Mesenchymal stem cell (in vitro differentiated cells and primary cell): ENCODE measurements at regions not wholly inside any gene's neighbourhood (a gene's known extent, or its start where the extent isn't known, plus 50 kb on each side); places are given as distances from the start of the nearest gene placed in this dataset.

Source experiments
- DNase-seq: peaks from one replicate; pipeline ENCODE4 v3.0.0-alpha.2; 2013
- H2AFZ ChIP-seq: one replicate; pipeline ENCODE4 v1.6.1; 2013; ENCODE audit warnings: low read depth, mild to moderate bottlenecking, control low read depth, inconsistent platforms, low read length, moderate library complexity
- H2AK5ac ChIP-seq: 2 replicates; pipeline ENCODE4 v1.6.1; 2013; ENCODE audit warnings: low read length, moderate library complexity, mild to moderate bottlenecking, inconsistent platforms; ENCODE audit not compliant: severe bottlenecking
- H2BK120ac ChIP-seq: one replicate; pipeline ENCODE4 v1.6.1; 2013; ENCODE audit warnings: low read depth, mild to moderate bottlenecking, inconsistent platforms, low read length, moderate library complexity
- H2BK12ac ChIP-seq, 2 experiments: one replicate each; pipeline ENCODE4 v1.6.1; 2013; ENCODE audit warnings: inconsistent platforms in 2 of 2, low read length in 2 of 2, mild to moderate bottlenecking in 2 of 2, moderate library complexity in 2 of 2, control low read depth in 1 of 2
- H2BK15ac ChIP-seq: one replicate; pipeline ENCODE4 v1.6.1; 2013; ENCODE audit warnings: mild to moderate bottlenecking, low read depth, inconsistent platforms; ENCODE audit not compliant: poor library complexity, severe bottlenecking
- H2BK5ac ChIP-seq: 2 replicates; pipeline ENCODE4 v1.6.1; 2013; ENCODE audit warnings: low read depth, mild to moderate bottlenecking, low read length, control low read depth, inconsistent platforms; ENCODE audit not compliant: poor library complexity, severe bottlenecking
- H3K14ac ChIP-seq, 2 experiments: one replicate each; pipeline ENCODE4 v1.6.1; 2013; ENCODE audit warnings: inconsistent platforms in 2 of 2, low read length in 2 of 2, control low read depth in 1 of 2, mild to moderate bottlenecking in 1 of 2, moderate library complexity in 1 of 2
- H3K18ac ChIP-seq, 2 experiments: one replicate each; pipeline ENCODE4 v1.6.1; 2013; ENCODE audit warnings: inconsistent platforms in 2 of 2, low read length in 2 of 2, control low read depth in 1 of 2, low read depth in 1 of 2, mild to moderate bottlenecking in 1 of 2
- H3K23ac ChIP-seq, 2 experiments: one replicate each; pipeline ENCODE4 v1.6.1; 2013; ENCODE audit warnings: inconsistent platforms in 2 of 2, low read length in 2 of 2, mild to moderate bottlenecking in 2 of 2, moderate library complexity in 2 of 2, control low read depth in 1 of 2
- H3K27ac ChIP-seq: 2 replicates; pipeline ENCODE4 v1.5.1; 2013; ENCODE audit warnings: mild to moderate bottlenecking, moderate library complexity, low read length, control low read depth, inconsistent platforms; ENCODE audit not compliant: poor library complexity, severe bottlenecking
- H3K27me3 ChIP-seq, 2 experiments: 2 replicates each; pipeline versions ENCODE4 v1.6.1 to v1.7.0; 2013; ENCODE audit warnings: low read length in 2 of 2, mild to moderate bottlenecking in 2 of 2, moderate library complexity in 2 of 2, control low read depth in 1 of 2, inconsistent platforms in 1 of 2; ENCODE audit not compliant: control insufficient read depth in 1 of 2, insufficient read depth in 1 of 2
- H3K36me3 ChIP-seq, 2 experiments: 2 replicates each; pipeline versions ENCODE4 v1.6.1 to v1.7.0; 2013; ENCODE audit warnings: low read length in 2 of 2, control low read depth in 1 of 2, inconsistent platforms in 1 of 2, low read depth in 1 of 2, mild to moderate bottlenecking in 1 of 2; ENCODE audit not compliant: insufficient read depth in 2 of 2, control insufficient read depth in 1 of 2
- H3K4ac ChIP-seq, 2 experiments: one replicate each; pipeline ENCODE4 v1.6.1; 2013; ENCODE audit warnings: inconsistent platforms in 2 of 2, low read length in 2 of 2, mild to moderate bottlenecking in 2 of 2, moderate library complexity in 2 of 2, control low read depth in 1 of 2, low read depth in 1 of 2
- H3K4me1 ChIP-seq: 2 replicates; pipeline ENCODE4 v1.6.1; 2013; ENCODE audit warnings: low read depth, low read length, control low read depth; ENCODE audit not compliant: control insufficient read depth, insufficient read depth
- H3K4me2 ChIP-seq: 2 replicates; pipeline ENCODE4 v1.6.1; 2013; ENCODE audit warnings: low read length, mild to moderate bottlenecking, inconsistent platforms; ENCODE audit not compliant: poor library complexity, severe bottlenecking
- H3K4me3 ChIP-seq, 2 experiments: 2 replicates each; pipeline versions ENCODE4 v1.5.1 to v1.7.0; 2013; ENCODE audit warnings: low read length in 2 of 2, mild to moderate bottlenecking in 2 of 2, control low read depth in 1 of 2, low read depth in 1 of 2; ENCODE audit not compliant: insufficient read depth in 1 of 2
- H3K79me1 ChIP-seq: replicated peaks from 2 replicates; pipeline ENCODE4 v1.6.1; 2013; ENCODE audit warnings: mild to moderate bottlenecking, control low read depth, low read length, inconsistent platforms; ENCODE audit not compliant: poor library complexity, severe bottlenecking
- H3K9ac ChIP-seq: 2 replicates; pipeline ENCODE4 v1.7.0; 2013; ENCODE audit warnings: mild to moderate bottlenecking, low read length, moderate library complexity
- H3K9me3 ChIP-seq: 2 replicates; pipeline ENCODE4 v1.7.0; 2013; ENCODE audit warnings: mild to moderate bottlenecking, low read length; ENCODE audit not compliant: control insufficient read depth
- H4K8ac ChIP-seq: one replicate; pipeline ENCODE4 v1.6.1; 2013; ENCODE audit warnings: inconsistent platforms, mild to moderate bottlenecking, low read length, moderate library complexity
- H4K91ac ChIP-seq: one replicate; pipeline ENCODE4 v1.6.1; 2013; ENCODE audit warnings: mild to moderate bottlenecking, low read length, inconsistent platforms
- WGBS: methylation state at CpG from one replicate; pipeline ENCODE4 v1.1.7; 2013; ENCODE audit warnings: mixed read lengths; 5-methylcytosine and 5-hydroxymethylcytosine counted together

DNA sequence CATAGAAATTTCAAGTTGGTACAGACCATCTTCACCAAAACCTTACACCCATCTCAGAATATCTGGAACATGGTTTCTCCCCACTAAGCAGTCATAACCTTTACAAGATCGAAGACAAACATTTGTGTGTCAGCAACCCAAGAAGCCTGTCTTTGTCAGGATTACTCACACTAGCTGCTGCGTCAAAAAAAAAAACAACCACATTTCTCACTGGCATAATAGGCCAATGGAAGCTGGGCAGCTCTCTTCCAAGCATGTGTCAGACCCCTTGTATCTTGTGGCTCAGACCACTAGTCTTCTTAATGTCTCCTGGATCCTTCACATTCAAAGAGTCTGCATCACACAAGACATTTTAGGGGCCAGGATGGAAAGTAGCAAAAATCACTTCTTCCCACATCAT lies 266.9 kb upstream of the IGF1R start:
- H4K91ac ChIP-seq = no peak overlapping the region
- no peak overlapping the region for H3K23ac ChIP-seq
- H3K27ac ChIP-seq = no peak overlapping the region
- H2AK5ac ChIP-seq = no peak overlapping the region
- H2BK12ac ChIP-seq = no peak overlapping the region
- H3K14ac ChIP-seq = no peak overlapping the region
- no peak overlapping the region for H3K18ac ChIP-seq
- no peak overlapping the region for H3K4me2 ChIP-seq
- no peaks in the 10 kb centered on the region for H3K79me1 ChIP-seq
- H3K4me3 ChIP-seq = no peak overlapping the region
- no peak overlapping the region for H2AFZ ChIP-seq
- no peaks in the 10 kb centered on the region for H3K27me3 ChIP-seq
- no peak overlapping the region for H2BK15ac ChIP-seq
- H3K36me3 ChIP-seq = no peaks in the 10 kb centered on the region
- WGBS = 74% methylated on average over 2 of the region's 2 CpGs
- no peak overlapping the region for H4K8ac ChIP-seq
- H3K9ac ChIP-seq = no peak overlapping the region
- peaks cover 5% of the 10 kb centered on the region for H3K9me3 ChIP-seq
- no peaks in the 10 kb centered on the region for H3K4me1 ChIP-seq
- no peak overlapping the region for H3K4ac ChIP-seq
- no peak overlapping the region for H2BK120ac ChIP-seq
- no peak for DNase-seq
- H2BK5ac ChIP-seq = no peak overlapping the region

DNA sequence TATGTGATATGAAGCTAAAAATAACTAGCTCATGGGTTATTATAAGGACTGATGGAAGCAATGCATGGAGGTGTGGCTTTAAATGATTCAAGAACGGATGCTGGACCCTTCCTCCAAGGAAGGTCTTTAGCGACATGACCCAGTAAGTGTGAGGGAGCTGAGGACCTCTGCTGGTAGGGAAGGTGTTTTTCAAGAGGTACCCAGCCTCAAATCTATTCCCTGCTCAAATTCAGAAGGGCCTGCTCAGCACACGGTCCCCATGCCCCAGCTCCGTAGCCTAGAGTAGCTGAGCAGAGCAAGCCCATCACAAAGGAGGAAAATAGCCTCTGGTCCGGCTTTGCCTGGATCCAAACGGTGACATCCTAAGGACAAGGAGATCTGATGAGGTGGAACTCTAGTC lies 266.2 kb upstream of the IGF1R start:
- Histone ChIP-seq H3K9me3 (peaks cover 2% of the 10 kb centered on the region), H3K18ac (no peak overlapping the region), H2AFZ (no peak overlapping the region), H3K4me2 (no peak overlapping the region), H3K4me1 (no peaks in the 10 kb centered on the region), H3K4ac (no peak overlapping the region), H3K27me3 (no peaks in the 10 kb centered on the region), H3K23ac (no peak overlapping the region), H2BK15ac (no peak overlapping the region), H2BK12ac (no peak overlapping the region), H3K14ac (no peak overlapping the region), H4K8ac (no peak overlapping the region), H3K36me3 (no peaks in the 10 kb centered on the region), H2BK120ac (no peak overlapping the region), H3K9ac (no peak overlapping the region), H3K79me1 (no peaks in the 10 kb centered on the region), H3K4me3 (no peak overlapping the region), H3K27ac (no peak overlapping the region), H2AK5ac (no peak overlapping the region), H2BK5ac (no peak overlapping the region), H4K91ac (no peak overlapping the region)
- no peak for DNase-seq
- WGBS = 43% methylated on average over 5 of the region's 6 CpGs

DNA sequence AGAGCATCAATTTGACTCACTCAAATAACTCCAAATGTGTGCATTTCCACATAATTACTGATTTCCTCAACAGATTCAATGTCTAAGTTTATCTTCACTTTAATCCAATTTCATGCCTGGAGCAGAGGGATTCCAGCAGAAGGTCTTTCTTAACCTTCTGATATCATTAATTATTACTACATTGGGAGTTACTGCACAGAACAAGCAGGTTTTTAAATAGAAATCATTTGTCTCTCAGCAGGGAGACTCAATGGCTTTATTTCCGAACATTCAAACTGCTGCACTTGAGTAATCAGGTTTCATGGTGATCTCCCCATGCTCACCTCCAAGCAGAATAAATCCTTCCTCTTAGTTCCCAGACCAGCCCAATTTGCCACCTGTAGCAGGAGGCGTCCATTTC lies 264.8 kb upstream of the IGF1R start:
- Histone ChIP-seq H2BK5ac (no peak overlapping the region), H3K27me3 (no peaks in the 10 kb centered on the region), H3K36me3 (no peaks in the 10 kb centered on the region), H3K9me3 (no peaks in the 10 kb centered on the region), H4K8ac (no peak overlapping the region), H3K4me2 (no peak overlapping the region), H3K4me3 (no peak overlapping the region), H4K91ac (no peak overlapping the region), H2AK5ac (no peak overlapping the region), H3K4ac (no peak overlapping the region), H3K23ac (no peak overlapping the region), H3K27ac (no peak overlapping the region), H2BK15ac (no peak overlapping the region), H2AFZ (no peak overlapping the region), H3K79me1 (no peaks in the 10 kb centered on the region), H3K14ac (no peak overlapping the region), H3K9ac (no peak overlapping the region), H2BK12ac (no peak overlapping the region), H3K4me1 (no peaks in the 10 kb centered on the region), H3K18ac (no peak overlapping the region), H2BK120ac (no peak overlapping the region)
- 52% methylated on average over 2 of the region's 2 CpGs for WGBS
- no peak for DNase-seq

DNA sequence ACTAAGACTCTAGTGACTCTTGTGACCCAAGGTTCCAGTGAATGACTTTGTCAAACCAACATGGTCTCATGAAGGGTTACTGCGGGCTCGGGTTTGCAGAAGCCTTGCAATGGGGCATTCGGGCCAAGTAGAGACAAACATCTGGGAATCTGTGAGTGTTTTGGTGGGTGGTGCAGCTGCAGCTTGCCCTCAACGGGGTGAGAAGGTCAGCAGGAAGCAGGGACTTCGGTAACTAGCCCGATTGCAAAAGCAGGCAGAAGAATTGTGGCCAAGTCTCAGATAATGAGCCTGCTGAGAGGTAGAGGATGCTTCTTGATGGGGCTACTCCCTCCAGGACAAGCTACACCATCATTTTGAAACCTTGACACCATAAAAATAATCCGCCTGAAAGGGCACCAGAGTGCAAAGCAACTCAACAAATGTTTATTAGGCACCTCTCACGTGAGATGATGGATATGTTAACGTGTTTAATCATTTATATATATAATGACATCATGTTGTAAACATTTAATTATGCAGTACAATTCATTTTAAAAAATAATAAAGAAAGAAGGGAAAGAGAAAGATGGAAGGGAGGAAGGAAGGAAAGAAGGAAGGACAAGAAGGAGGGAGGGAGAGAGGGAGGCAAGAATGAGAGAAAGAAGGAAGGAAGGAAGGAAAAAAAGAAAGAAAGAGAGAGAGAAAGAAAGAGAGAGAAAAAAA lies 263.9 kb upstream of the IGF1R start:
- Histone ChIP-seq H3K4me2 (no peak overlapping the region), H3K4me3 (no peak overlapping the region), H4K8ac (no peak overlapping the region), H3K18ac (no peak overlapping the region), H3K4ac (no peak overlapping the region), H3K27ac (no peak overlapping the region), H2BK15ac (no peak overlapping the region), H3K27me3 (no peaks in the 10 kb centered on the region), H3K14ac (no peak overlapping the region), H2BK12ac (no peak overlapping the region), H3K9me3 (no peaks in the 10 kb centered on the region), H3K23ac (no peak overlapping the region), H2AK5ac (no peak overlapping the region), H2BK5ac (no peak overlapping the region), H2AFZ (no peak overlapping the region), H4K91ac (no peak overlapping the region), H3K79me1 (no peaks in the 10 kb centered on the region), H3K36me3 (no peaks in the 10 kb centered on the region), H2BK120ac (no peak overlapping the region), H3K4me1 (no peaks in the 10 kb centered on the region), H3K9ac (no peak overlapping the region)
- WGBS = 71% methylated on average over 6 of the region's 9 CpGs
- DNase-seq = no peak
